ENCODE measurements at regions not wholly inside any gene's neighbourhood (a gene's known extent, or its start where the extent isn't known, plus 50 kb on each side); places are given as distances from the start of the nearest gene placed in this dataset.

GRCh38 chr5:92588876-92589275 is 992.1 kb downstream of the NR2F1-AS1 start:
- H4K20me1 ChIP-seq (ENCODE audit: control insufficient read depth, extremely low read depth, insufficient read depth, low read length) = no peaks in the 10 kb centered on the region
- DNase-seq (ENCODE audit: low read depth in 2 of 2) = peak in 1 of 2 donors; percentile 4
- H2AFZ ChIP-seq (ENCODE audit: low read length) = no peak overlapping the region
- H3K4me1 ChIP-seq (ENCODE audit: control insufficient read depth, extremely low read depth, insufficient read depth, low read length) = no peaks in the 10 kb centered on the region
- no peak overlapping the region for H3K4me3 ChIP-seq (replicated peaks in 1 of 4; ENCODE audit: control extremely low read depth in 1 of 4, insufficient read depth in 1 of 4, low read depth in 3 of 4, low read length in 4 of 4)
- H3K27me3 ChIP-seq (ENCODE audit: control insufficient read depth, insufficient read depth, low read length) = no peaks in the 10 kb centered on the region
- no peaks in the 10 kb centered on the region for H3K9me3 ChIP-seq (ENCODE audit: control insufficient read depth, insufficient read depth, low read depth, low read length)
- TF ChIP-seq CTCF (conservative IDR thresholded peaks at IDR 0.05 in 1 of 2, IDR thresholded peaks at IDR 0.05 in 1 of 2; ENCODE audit: low read depth in 1 of 2, low read length in 2 of 2) = no peak
- no peak for TF ChIP-seq EZH2 (IDR thresholded peaks at IDR 0.05; ENCODE audit: low read length, missing control alignments)
- H3K27ac ChIP-seq (ENCODE audit: insufficient read depth, low read length) = no peak overlapping the region
- H3K9ac ChIP-seq (ENCODE audit: insufficient read depth, low read length) = no peak overlapping the region
- H3K36me3 ChIP-seq (ENCODE audit: control insufficient read depth, insufficient read depth, low read length) = no peaks in the 10 kb centered on the region
- H3K4me2 ChIP-seq (ENCODE audit: extremely low read depth, insufficient read depth, low read length) = no peak overlapping the region
- no peaks in the 10 kb centered on the region for H3K79me2 ChIP-seq (ENCODE audit: control insufficient read depth, insufficient read depth, low read length)

GRCh38 chr5:92581690-92582089 is 999.3 kb downstream of the NR2F1-AS1 start:
- no peaks in the 10 kb centered on the region for H3K9me3 ChIP-seq (ENCODE audit: control insufficient read depth, insufficient read depth, low read depth, low read length)
- no peaks in the 10 kb centered on the region for H4K20me1 ChIP-seq (ENCODE audit: control insufficient read depth, extremely low read depth, insufficient read depth, low read length)
- H3K27me3 ChIP-seq (ENCODE audit: control insufficient read depth, insufficient read depth, low read length) = no peaks in the 10 kb centered on the region
- no peak for DNase-seq (ENCODE audit: low read depth in 2 of 2)
- H3K9ac ChIP-seq (ENCODE audit: insufficient read depth, low read length) = no peak overlapping the region
- no peak overlapping the region for H3K27ac ChIP-seq (ENCODE audit: insufficient read depth, low read length)
- H3K4me2 ChIP-seq (ENCODE audit: extremely low read depth, insufficient read depth, low read length) = no peak overlapping the region
- H3K4me1 ChIP-seq (ENCODE audit: control insufficient read depth, extremely low read depth, insufficient read depth, low read length) = no peaks in the 10 kb centered on the region
- H3K79me2 ChIP-seq (ENCODE audit: control insufficient read depth, insufficient read depth, low read length) = no peaks in the 10 kb centered on the region
- H2AFZ ChIP-seq (ENCODE audit: low read length) = no peak overlapping the region
- no peak overlapping the region for H3K4me3 ChIP-seq (replicated peaks in 1 of 4; ENCODE audit: control extremely low read depth in 1 of 4, insufficient read depth in 1 of 4, low read depth in 3 of 4, low read length in 4 of 4)
- TF ChIP-seq CTCF (conservative IDR thresholded peaks at IDR 0.05 in 1 of 2, IDR thresholded peaks at IDR 0.05 in 1 of 2; ENCODE audit: low read depth in 1 of 2, low read length in 2 of 2) = no peak
- TF ChIP-seq EZH2 (IDR thresholded peaks at IDR 0.05; ENCODE audit: low read length, missing control alignments) = no peak
- no peaks in the 10 kb centered on the region for H3K36me3 ChIP-seq (ENCODE audit: control insufficient read depth, insufficient read depth, low read length)

- H3K4me2 ChIP-seq (ENCODE audit: extremely low read depth, insufficient read depth, low read length) = no peak overlapping the region
- no peak overlapping the region for H3K27ac ChIP-seq (ENCODE audit: insufficient read depth, low read length)
- TF ChIP-seq EZH2 (IDR thresholded peaks at IDR 0.05; ENCODE audit: low read length, missing control alignments) = no peak
- TF ChIP-seq CTCF (conservative IDR thresholded peaks at IDR 0.05 in 1 of 2, IDR thresholded peaks at IDR 0.05 in 1 of 2; ENCODE audit: low read depth in 1 of 2, low read length in 2 of 2) = no peak
- no peaks in the 10 kb centered on the region for H3K9me3 ChIP-seq (ENCODE audit: control insufficient read depth, insufficient read depth, low read depth, low read length)
- no peak for DNase-seq (ENCODE audit: low read depth in 2 of 2)
- no peaks in the 10 kb centered on the region for H3K27me3 ChIP-seq (ENCODE audit: control insufficient read depth, insufficient read depth, low read length)
- no peaks in the 10 kb centered on the region for H3K79me2 ChIP-seq (ENCODE audit: control insufficient read depth, insufficient read depth, low read length)
- no peaks in the 10 kb centered on the region for H3K4me1 ChIP-seq (ENCODE audit: control insufficient read depth, extremely low read depth, insufficient read depth, low read length)
- H3K4me3 ChIP-seq (replicated peaks in 1 of 4; ENCODE audit: control extremely low read depth in 1 of 4, insufficient read depth in 1 of 4, low read depth in 3 of 4, low read length in 4 of 4) = no peak overlapping the region
- no peaks in the 10 kb centered on the region for H4K20me1 ChIP-seq (ENCODE audit: control insufficient read depth, extremely low read depth, insufficient read depth, low read length)
- no peak overlapping the region for H2AFZ ChIP-seq (ENCODE audit: low read length)
- H3K9ac ChIP-seq (ENCODE audit: insufficient read depth, low read length) = no peak overlapping the region
- H3K36me3 ChIP-seq (ENCODE audit: control insufficient read depth, insufficient read depth, low read length) = no peaks in the 10 kb centered on the region
These were observed 999.8 kb downstream of the NR2F1-AS1 start for GRCh38 chr5:92581249-92581648.

All from fibroblast of lung (primary cell).